COLO668 (cell line): ENCODE measurements at regions not wholly inside any gene's neighbourhood (a gene's known extent, or its start where the extent isn't known, plus 50 kb on each side); places are given as distances from the start of the nearest gene placed in this dataset.

Source experiments
- DNase-seq: peaks from one replicate; lab custom pipeline; 2025; ENCODE audit not compliant: unreplicated experiment; lab: John Stamatoyannopoulos, UW

- no peak for DNase-seq
These were observed 105.8 kb upstream of the MYCN start for GRCh38 chr2:15834381-15835031.

GRCh38 chr2:15835991-15836688 lies 104.2 kb upstream of the MYCN start:
- DNase-seq: no peak

- no peak for DNase-seq
These were observed 103.4 kb upstream of the MYCN start for GRCh38 chr2:15836689-15837610.

GRCh38 chr2:15838481-15839090 lies 101.8 kb upstream of the MYCN start:
- DNase-seq: no peak

GRCh38 chr2:15839426-15840124 lies 100.8 kb upstream of the MYCN start:
- no peak for DNase-seq

GRCh38 chr2:15840148-15840547 lies 100.2 kb upstream of the MYCN start:
- no peak for DNase-seq

GRCh38 chr2:15840969-15841368 lies 99.4 kb upstream of the MYCN start:
- no peak for DNase-seq

GRCh38 chr2:15841776-15842560 lies 98.4 kb upstream of the MYCN start:
- no peak for DNase-seq

- DNase-seq: no peak
These were observed 97.3 kb upstream of the MYCN start for GRCh38 chr2:15842758-15843666.

- DNase-seq: no peak
These were observed 96.0 kb upstream of the MYCN start for GRCh38 chr2:15844211-15844801.

GRCh38 chr2:15845294-15845693 lies 95.1 kb upstream of the MYCN start:
- DNase-seq: no peak

- no peak for DNase-seq
These were observed 94.5 kb upstream of the MYCN start for GRCh38 chr2:15845737-15846405.

- no peak for DNase-seq
These were observed 93.7 kb upstream of the MYCN start for GRCh38 chr2:15846626-15847025.

- no peak for DNase-seq
These were observed 89.8 kb upstream of the MYCN start for GRCh38 chr2:15850534-15850933.

- DNase-seq: no peak
These were observed 89.2 kb upstream of the MYCN start for GRCh38 chr2:15851076-15851693.

GRCh38 chr2:15852811-15853210 lies 87.5 kb upstream of the MYCN start:
- no peak for DNase-seq

- no peak for DNase-seq
These were observed 86.4 kb upstream of the MYCN start for GRCh38 chr2:15853903-15854302.
